IPS-15b (cell line): ENCODE measurements at regions not wholly inside any gene's neighbourhood (a gene's known extent, or its start where the extent isn't known, plus 50 kb on each side); places are given as distances from the start of the nearest gene placed in this dataset.

ENCODE experiments used
- H3K27me3 ChIP-seq: one replicate; pipeline ENCODE4 v1.6.1; 2013; ENCODE audit warnings: low read length; ENCODE audit not compliant: control insufficient read depth, insufficient read depth
- H3K36me3 ChIP-seq: one replicate; pipeline ENCODE4 v1.6.1; 2013; ENCODE audit warnings: low read length; ENCODE audit not compliant: control insufficient read depth, insufficient read depth
- H3K4me1 ChIP-seq: one replicate; pipeline ENCODE4 v1.6.1; 2013; ENCODE audit warnings: mild to moderate bottlenecking, low read length; ENCODE audit not compliant: control insufficient read depth, insufficient read depth
- H3K4me3 ChIP-seq: one replicate; pipeline ENCODE4 v1.5.1; 2013; ENCODE audit warnings: low read depth, low read length
- H3K9ac ChIP-seq: one replicate; pipeline ENCODE4 v1.6.1; 2013; ENCODE audit warnings: low read depth, mild to moderate bottlenecking, low read length
- H3K9me3 ChIP-seq: one replicate; pipeline ENCODE4 v1.6.1; 2013; ENCODE audit warnings: mild to moderate bottlenecking, low read length; ENCODE audit not compliant: control insufficient read depth, insufficient read depth

DNA sequence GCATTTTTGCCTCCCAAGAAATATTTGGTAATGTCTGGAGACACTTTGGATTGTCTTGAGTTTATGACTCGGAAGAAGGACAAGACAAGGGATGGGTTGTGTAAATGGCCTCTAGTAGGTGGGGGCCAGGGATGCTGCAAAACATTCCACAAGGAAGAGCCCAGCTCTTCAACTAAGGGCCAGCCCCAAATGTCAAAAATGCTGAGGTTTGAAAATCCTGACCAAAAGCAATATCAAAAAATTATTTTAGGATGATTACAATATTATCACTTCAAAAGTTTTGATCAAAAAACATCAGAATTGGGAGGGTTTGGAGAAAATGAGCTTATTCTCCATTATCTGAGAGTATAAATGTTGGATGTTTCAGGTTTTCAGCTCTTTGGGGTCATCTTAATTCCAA lies 248.9 kb upstream of the SLC24A2 start:
- H3K9ac ChIP-seq, result no peak overlapping the region

DNA sequence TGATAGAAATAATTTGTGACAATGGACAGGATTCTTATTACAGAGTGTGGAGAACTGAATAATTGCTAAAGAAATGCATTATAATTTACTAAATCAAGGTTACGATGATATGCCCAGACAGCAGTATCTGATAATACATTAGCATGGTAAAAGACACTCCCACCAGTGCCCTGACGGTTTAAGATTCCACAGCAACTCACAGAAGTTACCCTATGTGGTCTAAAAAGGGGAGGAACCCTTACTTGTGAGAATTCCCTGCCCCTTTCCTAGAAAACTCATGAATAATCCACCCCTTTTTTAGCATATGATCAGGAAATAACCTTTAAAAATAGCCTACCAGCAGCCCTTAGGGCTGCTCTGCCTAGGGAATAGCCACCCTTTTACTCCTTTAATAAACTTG lies 244.7 kb upstream of the SLC24A2 start:
- Histone ChIP-seq H3K4me1 (peaks cover 5% of the 10 kb centered on the region), H3K36me3 (no peaks in the 10 kb centered on the region), H3K9me3 (no peaks in the 10 kb centered on the region), H3K9ac (no peak overlapping the region), H3K27me3 (no peaks in the 10 kb centered on the region), H3K4me3 (no peak overlapping the region)

More for the DNA sequence above, 248.9 kb upstream of the SLC24A2 start:
- H3K4me3 ChIP-seq, result no peak overlapping the region
- H3K9me3 ChIP-seq, result no peaks in the 10 kb centered on the region
- H3K27me3 ChIP-seq, result no peaks in the 10 kb centered on the region
- H3K4me1 ChIP-seq, result peaks cover 15% of the 10 kb centered on the region
- H3K36me3 ChIP-seq, result no peaks in the 10 kb centered on the region

DNA sequence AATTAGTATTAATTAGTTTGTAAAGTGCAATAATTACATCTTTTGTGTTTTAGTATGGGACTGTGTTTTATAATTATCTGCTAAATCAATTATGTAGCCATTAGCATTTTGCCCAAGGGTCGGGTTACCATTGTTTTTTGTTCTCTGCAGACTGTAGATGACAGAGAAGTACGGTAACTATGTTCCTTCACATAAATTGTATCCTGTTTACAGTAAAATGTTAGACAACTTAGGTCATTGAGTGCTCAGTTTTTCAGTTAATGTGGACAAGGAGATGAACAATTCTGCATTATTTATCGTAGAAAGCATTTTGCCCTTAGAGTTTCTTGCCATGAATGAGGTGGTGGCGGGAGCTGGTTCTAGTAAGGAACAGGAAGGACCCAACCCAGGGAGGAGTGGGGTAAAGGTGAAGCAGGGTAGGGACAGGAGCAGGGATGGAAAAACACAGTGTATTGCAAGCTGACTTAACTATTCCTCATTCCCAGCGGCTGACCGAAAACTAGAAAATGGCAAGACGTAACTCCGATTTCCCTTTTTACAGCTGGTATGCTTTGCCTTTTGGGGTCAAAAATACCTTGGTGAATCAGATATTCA lies 243.7 kb upstream of the SLC24A2 start:
- H3K9ac ChIP-seq, result no peak overlapping the region
- no peaks in the 10 kb centered on the region for H3K27me3 ChIP-seq
- no peaks in the 10 kb centered on the region for H3K36me3 ChIP-seq
- H3K4me1 ChIP-seq, result peaks cover 5% of the 10 kb centered on the region
- H3K4me3 ChIP-seq, result no peak overlapping the region
- H3K9me3 ChIP-seq, result no peaks in the 10 kb centered on the region

DNA sequence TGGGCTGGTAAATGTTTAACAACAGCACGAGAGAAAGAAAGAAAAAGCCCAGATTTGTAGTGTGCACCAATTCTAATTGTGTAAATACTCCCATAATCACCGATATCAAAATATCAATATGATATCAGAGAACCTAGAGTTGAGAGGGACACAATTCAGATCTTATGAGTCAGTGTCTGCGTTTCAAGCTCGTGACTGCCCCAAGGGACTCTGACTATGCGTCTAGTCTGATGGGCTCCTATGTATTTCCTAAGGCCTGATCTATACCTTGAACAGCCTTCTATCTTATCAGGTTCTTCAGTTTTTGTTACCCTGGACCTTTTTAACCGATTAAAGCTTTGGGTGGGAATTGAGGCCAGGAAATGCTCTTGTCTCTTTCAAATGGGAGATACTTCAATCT lies 243.0 kb upstream of the SLC24A2 start:
- Histone ChIP-seq H3K27me3 (no peaks in the 10 kb centered on the region), H3K36me3 (no peaks in the 10 kb centered on the region), H3K9ac (no peak overlapping the region), H3K9me3 (no peaks in the 10 kb centered on the region), H3K4me3 (no peak overlapping the region), H3K4me1 (peaks cover 5% of the 10 kb centered on the region)

DNA sequence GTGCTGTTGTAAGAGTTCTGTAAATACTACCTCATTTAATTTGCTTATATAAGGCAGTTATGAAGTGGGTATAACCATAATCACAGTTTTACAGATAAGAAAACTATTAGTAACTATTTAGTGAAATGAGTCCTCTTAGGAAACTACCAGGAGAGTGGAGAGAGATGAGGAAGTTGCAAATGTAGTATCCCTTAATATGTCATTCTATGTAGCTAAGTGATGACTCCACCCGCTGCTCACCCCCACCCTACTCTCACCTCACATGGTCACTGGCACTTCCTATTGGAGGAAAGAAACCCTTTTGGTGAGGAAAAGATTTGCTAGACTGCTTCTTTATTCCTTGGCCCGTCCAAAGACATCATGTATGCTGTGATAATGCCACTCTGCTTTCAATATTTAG lies 241.8 kb upstream of the SLC24A2 start:
- Histone ChIP-seq H3K36me3 (no peaks in the 10 kb centered on the region), H3K9ac (no peak overlapping the region), H3K4me1 (peaks cover 5% of the 10 kb centered on the region), H3K27me3 (no peaks in the 10 kb centered on the region), H3K9me3 (no peaks in the 10 kb centered on the region), H3K4me3 (no peak overlapping the region)

DNA sequence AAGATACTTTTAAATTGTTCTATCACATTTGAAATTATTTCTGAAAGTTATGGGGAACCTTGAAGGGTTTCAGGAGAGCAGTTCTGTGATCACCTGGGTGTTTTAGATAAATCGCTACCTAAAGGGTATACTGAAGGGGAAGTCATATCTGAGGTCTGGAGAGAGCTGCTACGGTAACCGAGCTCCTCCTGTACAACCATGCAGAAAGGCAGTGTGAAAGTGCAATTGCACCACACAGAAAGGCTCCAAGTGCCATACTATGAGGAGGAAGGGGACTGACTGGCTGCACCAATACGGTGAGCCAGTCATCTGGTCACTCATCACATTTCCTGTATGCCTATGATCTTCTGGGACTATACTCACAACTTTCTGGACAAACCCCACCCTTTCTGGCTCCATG lies 241.4 kb upstream of the SLC24A2 start:
- Histone ChIP-seq H3K4me1 (peaks cover 5% of the 10 kb centered on the region), H3K27me3 (no peaks in the 10 kb centered on the region), H3K9me3 (no peaks in the 10 kb centered on the region), H3K9ac (no peak overlapping the region), H3K4me3 (no peak overlapping the region), H3K36me3 (no peaks in the 10 kb centered on the region)

DNA sequence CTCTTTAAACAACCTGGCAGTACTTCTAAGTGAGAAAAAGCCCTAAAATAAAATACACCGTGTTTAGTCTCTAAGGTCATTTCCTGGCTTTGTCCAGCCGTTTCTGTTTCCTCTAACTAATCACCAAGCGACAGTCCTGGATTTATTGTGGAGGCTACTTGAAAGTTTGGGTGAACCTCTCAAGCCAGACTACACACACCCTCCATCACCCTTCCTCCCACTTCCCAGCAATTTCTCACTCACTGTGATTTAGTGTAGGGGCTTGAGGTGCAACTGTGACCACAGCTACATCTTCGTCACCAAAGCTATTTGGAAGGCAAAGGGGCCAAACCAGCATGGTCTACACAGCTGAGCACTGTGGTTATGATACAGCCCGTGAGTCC lies 240.0 kb upstream of the SLC24A2 start:
- peaks cover 3% of the 10 kb centered on the region for H3K4me1 ChIP-seq

DNA sequence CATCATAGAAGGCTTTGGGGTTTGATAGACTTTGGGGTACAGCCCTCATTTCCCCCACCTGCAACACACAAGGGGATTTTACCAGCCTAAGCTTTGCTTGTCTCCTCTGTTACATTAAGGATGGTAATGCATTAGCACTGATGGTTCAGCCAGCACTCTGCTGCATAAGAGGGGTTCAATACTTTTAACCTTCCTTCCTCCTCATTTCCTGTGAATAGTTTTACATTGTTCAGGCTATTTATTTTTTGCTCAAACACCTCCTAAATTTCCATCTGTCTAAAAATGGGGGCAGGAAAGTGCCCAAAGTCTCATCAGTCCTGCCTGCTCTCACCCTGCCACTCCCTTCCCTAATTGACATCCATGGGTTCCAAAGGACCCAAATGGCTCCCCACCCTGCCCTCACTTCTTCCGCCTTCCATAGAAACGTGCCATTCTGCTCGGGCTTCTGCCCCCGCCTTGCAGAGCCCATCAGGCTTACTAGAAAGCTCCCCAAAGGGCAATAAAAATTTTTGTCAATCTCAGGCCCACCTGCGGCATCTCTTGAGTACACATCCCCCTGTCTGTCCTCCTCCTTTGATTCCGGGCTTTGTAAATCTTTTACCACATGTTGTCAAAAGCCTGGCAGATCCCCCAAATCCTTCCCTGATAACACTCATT lies 239.5 kb upstream of the SLC24A2 start:
- Histone ChIP-seq H3K27me3 (no peaks in the 10 kb centered on the region), H3K4me1 (peaks cover 2% of the 10 kb centered on the region), H3K9ac (no peak overlapping the region), H3K4me3 (no peak overlapping the region), H3K36me3 (no peaks in the 10 kb centered on the region), H3K9me3 (no peaks in the 10 kb centered on the region)

More for the DNA sequence above, 240.0 kb upstream of the SLC24A2 start:
- Histone ChIP-seq H3K36me3 (no peaks in the 10 kb centered on the region), H3K4me3 (no peak overlapping the region), H3K9ac (no peak overlapping the region), H3K9me3 (no peaks in the 10 kb centered on the region), H3K27me3 (no peaks in the 10 kb centered on the region)

DNA sequence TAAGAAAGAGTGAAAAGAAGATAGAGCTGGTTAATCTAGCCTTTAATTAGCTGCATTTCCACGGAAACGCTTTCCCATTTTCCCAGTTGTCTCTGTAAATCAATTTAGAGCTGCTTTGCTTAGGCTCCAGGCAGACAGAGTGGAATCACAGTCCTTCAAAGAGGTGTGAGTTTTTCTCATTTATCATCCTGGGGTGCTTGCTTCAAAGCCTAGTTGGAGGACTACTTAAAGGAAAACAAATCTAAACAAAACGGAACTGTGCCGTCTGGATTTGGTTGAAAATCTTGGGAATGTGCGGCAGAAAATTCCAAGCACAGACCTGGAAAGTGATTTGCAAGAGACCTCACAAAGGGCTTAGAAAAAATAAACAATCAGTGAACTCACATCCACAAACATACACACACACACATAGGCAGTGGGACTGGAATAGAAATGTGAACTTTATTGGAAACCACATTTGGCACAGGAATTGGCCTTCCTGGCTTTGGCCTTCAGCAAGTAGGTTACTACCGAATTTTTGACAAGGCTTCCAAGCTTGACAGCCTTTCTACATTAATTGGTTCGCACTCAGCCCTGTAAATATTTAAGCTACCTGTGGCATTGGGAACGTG lies 235.2 kb upstream of the SLC24A2 start:
- Histone ChIP-seq H3K9ac (no peak overlapping the region), H3K27me3 (no peaks in the 10 kb centered on the region), H3K36me3 (no peaks in the 10 kb centered on the region), H3K4me3 (no peak overlapping the region), H3K9me3 (no peaks in the 10 kb centered on the region), H3K4me1 (peaks cover 2% of the 10 kb centered on the region)

DNA sequence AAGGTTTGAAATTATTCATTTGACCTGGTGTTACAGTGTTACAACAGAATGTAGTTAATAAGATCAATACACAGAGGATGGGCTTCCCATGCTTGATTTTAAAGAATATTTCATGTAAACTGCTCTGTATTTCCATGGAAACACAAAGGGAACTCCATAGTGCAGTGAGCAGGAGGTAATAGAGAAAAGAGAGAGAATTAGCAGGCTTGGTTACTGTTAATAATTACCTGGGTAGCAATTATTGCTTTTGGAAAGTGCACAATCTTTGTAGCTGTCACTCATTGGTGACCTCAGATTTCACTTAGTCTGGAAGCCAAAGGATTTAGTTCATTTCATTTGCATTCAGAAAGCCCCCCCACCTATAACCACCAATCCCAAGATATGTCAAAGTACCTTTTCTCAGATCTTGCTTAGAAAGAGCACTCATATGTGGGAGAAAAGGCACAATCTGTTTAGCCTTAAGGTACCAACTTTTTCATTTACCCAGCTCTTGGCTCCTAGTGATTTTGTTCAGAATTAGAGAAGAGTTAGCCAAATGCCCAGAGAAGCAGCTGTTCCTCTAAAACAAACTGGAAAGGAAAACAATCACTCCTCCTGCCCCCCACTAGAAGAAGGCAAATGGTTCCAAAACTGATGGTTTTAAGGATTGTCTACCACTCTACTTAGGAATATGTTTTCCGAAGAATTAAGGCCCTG lies 234.5 kb upstream of the SLC24A2 start:
- no peak overlapping the region for H3K4me3 ChIP-seq
- H3K9me3 ChIP-seq, result no peaks in the 10 kb centered on the region
- H3K9ac ChIP-seq, result no peak overlapping the region
- no peaks in the 10 kb centered on the region for H3K27me3 ChIP-seq
- H3K4me1 ChIP-seq, result peaks cover 2% of the 10 kb centered on the region
- H3K36me3 ChIP-seq, result no peaks in the 10 kb centered on the region

DNA sequence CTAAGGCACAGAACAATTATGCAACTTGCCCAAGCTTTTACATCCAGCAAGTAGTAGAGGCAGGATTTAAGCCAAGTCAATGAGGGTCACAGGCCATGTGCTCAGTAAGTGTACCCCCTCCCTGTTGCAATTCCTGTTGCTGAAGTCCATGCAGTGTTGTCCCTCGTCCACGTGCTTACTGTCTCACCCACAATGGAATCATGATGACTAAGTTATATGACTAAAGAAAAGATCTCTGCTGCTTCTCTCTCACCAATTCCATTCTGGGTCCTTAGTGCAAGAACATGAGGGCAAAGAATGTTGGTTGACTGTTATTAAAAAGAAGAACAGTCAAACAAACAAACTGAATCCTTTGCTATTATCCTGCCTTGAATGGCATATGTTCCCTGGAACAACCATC lies 233.6 kb upstream of the SLC24A2 start:
- no peak overlapping the region for H3K4me3 ChIP-seq
- H3K4me1 ChIP-seq, result peaks cover 2% of the 10 kb centered on the region
- H3K9me3 ChIP-seq, result no peaks in the 10 kb centered on the region
- no peak overlapping the region for H3K9ac ChIP-seq
- H3K27me3 ChIP-seq, result no peaks in the 10 kb centered on the region
- H3K36me3 ChIP-seq, result no peaks in the 10 kb centered on the region

DNA sequence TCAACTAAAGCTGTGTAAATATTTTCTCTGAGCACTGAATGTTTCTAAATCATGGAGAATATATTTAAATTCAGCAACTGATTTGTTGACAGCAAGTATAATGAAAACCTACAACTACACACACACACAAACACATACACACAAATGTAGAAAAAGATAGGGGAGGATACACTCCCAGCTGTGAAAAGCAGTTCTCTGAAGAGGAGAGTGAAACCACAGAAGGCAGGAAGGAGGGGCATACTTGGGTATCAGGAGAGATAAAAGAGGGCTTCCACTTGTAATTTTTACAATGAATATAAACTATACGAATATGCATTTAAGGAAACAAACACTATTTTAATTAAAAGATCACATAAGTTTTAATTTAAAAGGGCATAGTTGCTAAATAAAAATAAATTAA lies 227.8 kb upstream of the SLC24A2 start:
- Histone ChIP-seq H3K4me1 (no peaks in the 10 kb centered on the region), H3K9me3 (no peaks in the 10 kb centered on the region), H3K4me3 (no peak overlapping the region), H3K9ac (no peak overlapping the region), H3K36me3 (no peaks in the 10 kb centered on the region), H3K27me3 (no peaks in the 10 kb centered on the region)
